ENCODE measurements at regions not wholly inside any gene's neighbourhood (a gene's known extent, or its start where the extent isn't known, plus 50 kb on each side); places are given as distances from the start of the nearest gene placed in this dataset.

DNA sequence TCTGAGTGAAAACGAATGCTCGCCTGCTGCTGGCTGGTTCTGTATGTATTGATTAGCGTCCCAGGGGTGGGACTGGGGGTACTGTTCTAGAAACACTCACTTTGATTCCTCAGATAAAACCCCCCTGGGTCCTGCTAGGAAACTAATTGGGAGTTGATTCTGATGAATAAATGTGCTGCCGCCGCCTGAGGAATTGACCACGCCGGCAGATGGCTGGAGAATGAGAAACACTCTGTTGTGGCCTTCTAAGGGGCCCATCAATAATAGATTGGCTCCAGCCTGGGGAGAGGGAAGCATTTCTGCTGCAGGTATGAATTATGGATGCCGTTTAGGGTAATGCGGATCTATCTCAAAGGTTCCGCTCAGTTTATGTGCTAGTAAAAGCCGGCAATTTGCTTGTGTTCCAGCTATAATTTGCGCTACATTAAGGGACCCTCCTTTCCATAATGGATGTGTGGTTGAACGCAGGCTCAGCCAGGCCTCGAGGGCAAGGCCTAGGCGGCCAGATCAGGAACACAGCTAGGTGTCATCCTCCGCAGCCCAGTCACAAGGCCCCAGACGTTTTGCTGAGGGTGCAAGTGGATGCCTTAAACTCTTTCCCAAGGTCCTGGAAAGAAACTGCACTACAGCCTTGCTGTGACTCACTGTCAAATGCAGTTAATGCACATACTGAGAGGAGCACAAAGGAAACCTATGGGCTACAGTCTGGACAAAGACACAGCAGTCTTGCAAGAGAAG lies 132.2 kb upstream of the HS3ST2 start:
- dilution Hi-C loops (cut with MboI; ENCODE audit: extremely low pct_ligation_motif_present, low sequenced_read_pairs) (no loop called here), intact Hi-C loops (cut with micrococcal nuclease) (no loop called here)
- Histone ChIP-seq H3K4me3 (replicated peaks in 1 of 3; ENCODE audit: insufficient read depth in 1 of 3, low read depth in 1 of 3, low read length in 3 of 3) (no peak overlapping the region), H3K4me1 (ENCODE audit: control insufficient read depth, extremely low read depth, insufficient read depth, low read length) (no peaks in the 10 kb centered on the region), H3K79me2 (ENCODE audit: control insufficient read depth, insufficient read depth, low read length) (no peaks in the 10 kb centered on the region), H2AFZ (ENCODE audit: low read depth, low read length) (no peak overlapping the region), H3K9me1 (replicated peaks; ENCODE audit: control insufficient read depth, extremely low read depth, insufficient read depth, low read length) (no peaks in the 10 kb centered on the region), H3K9ac (replicated peaks; ENCODE audit: extremely low read depth, insufficient read depth, low read length) (no peak overlapping the region), H4K20me1 (replicated peaks; ENCODE audit: control insufficient read depth, extremely low read depth, insufficient read depth, low read length) (peaks cover 2% of the 10 kb centered on the region), H3K4me2 (ENCODE audit: insufficient read depth, low read length) (no peak overlapping the region), H3K9me3 (replicated peaks; ENCODE audit: control insufficient read depth, insufficient read depth, low read length) (no peaks in the 10 kb centered on the region), H3K27me3 (ENCODE audit: control insufficient read depth in 2 of 2, insufficient read depth in 2 of 2, low read length in 2 of 2) (peaks cover 7% of the 10 kb centered on the region in 2 experiments), H3K27ac (ENCODE audit: insufficient read depth, low read depth, low read length) (no peak overlapping the region), H3K36me3 (ENCODE audit: control insufficient read depth in 2 of 2, extremely low read depth in 1 of 2, insufficient read depth in 2 of 2, low read length in 2 of 2) (no peaks in the 10 kb centered on the region)
- no TSS peak for BruUV-seq (replicated peaks)
- ChIA-PET CTCF (no interaction called here), POLR2A (no interaction called here)
- no peak for DNase-seq (ENCODE audit: low read depth, low spot score)
- TF ChIP-seq, protein P1, sequence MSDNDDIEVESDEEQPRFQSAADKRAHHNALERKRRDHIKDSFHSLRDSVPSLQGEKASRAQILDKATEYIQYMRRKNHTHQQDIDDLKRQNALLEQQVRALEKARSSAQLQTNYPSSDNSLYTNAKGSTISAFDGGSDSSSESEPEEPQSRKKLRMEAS (IDR thresholded peaks at IDR 0.05; ENCODE audit: insufficient read depth, insufficient read length), result no peak
- no peak for TF ChIP-seq POLR2AphosphoS5 (IDR thresholded peaks at IDR 0.05; ENCODE audit: insufficient read depth, low read depth, low read length)
- no peak for TF ChIP-seq MYC (IDR thresholded peaks at IDR 0.05; ENCODE audit: low read depth, low read length)
- TF ChIP-seq POLR2A (IDR thresholded peaks at IDR 0.05; ENCODE audit: low read depth, low read length), result no peak
- no peak for TF ChIP-seq FOS (IDR thresholded peaks at IDR 0.05; ENCODE audit: borderline replicate concordance, insufficient read depth, low read length)
- TF ChIP-seq, protein P2, sequence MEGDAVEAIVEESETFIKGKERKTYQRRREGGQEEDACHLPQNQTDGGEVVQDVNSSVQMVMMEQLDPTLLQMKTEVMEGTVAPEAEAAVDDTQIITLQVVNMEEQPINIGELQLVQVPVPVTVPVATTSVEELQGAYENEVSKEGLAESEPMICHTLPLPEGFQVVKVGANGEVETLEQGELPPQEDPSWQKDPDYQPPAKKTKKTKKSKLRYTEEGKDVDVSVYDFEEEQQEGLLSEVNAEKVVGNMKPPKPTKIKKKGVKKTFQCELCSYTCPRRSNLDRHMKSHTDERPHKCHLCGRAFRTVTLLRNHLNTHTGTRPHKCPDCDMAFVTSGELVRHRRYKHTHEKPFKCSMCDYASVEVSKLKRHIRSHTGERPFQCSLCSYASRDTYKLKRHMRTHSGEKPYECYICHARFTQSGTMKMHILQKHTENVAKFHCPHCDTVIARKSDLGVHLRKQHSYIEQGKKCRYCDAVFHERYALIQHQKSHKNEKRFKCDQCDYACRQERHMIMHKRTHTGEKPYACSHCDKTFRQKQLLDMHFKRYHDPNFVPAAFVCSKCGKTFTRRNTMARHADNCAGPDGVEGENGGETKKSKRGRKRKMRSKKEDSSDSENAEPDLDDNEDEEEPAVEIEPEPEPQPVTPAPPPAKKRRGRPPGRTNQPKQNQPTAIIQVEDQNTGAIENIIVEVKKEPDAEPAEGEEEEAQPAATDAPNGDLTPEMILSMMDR (IDR thresholded peaks at IDR 0.05; ENCODE audit: extremely low read depth in 1 of 2, insufficient read depth in 1 of 2, low read depth in 1 of 2, low read length in 2 of 2), result no peak
- no peak for TF ChIP-seq JUN (IDR thresholded peaks at IDR 0.05; ENCODE audit: borderline replicate concordance, insufficient read depth, insufficient read length, low read depth)
- TF ChIP-seq EZH2 (IDR thresholded peaks at IDR 0.05; ENCODE audit: borderline replicate concordance, low read depth, low read length, severe bottlenecking), result no peak
- TF ChIP-seq GATA2 (IDR thresholded peaks at IDR 0.05; ENCODE audit: insufficient read depth, insufficient read length, low read depth, low read length), result no peak
- FAIRE-seq, result no peak

All from endothelial cell of umbilical vein (primary cell).